HepG2 (cell line): ENCODE measurements at regions not wholly inside any gene's neighbourhood (a gene's known extent, or its start where the extent isn't known, plus 50 kb on each side); places are given as distances from the start of the nearest gene placed in this dataset.

Experiments
- ATAC-seq: fragments of 200-7000 bp; cut with Tn5 transposase; 3 replicates; pipeline ENCODE4 v1.9.1; 2020; ENCODE audit warnings: mild to moderate bottlenecking, moderate library complexity
- BruUV-seq: library from RNA; stranded (reverse); fragments of 400-500 nt; replicated peaks from 2 replicates; lab custom pipeline; 2021; lab: Mats Ljungman, UMichigan
- CTCF ChIA-PET: fragments of 300-600 bp; formaldehyde crosslinking; extraction: SDS; loops from one replicate; lab custom pipeline; 2021; ENCODE audit warnings: low total read pairs, inconsistent platforms, low intra/inter-chr PET ratio; lab: Yijun Ruan, JAX
- POLR2A ChIA-PET: fragments of 350-600 bp; sonication (Branson Sonifier 250); formaldehyde crosslinking; loops from one replicate; lab custom pipeline; 2020; ENCODE audit warnings: antibody characterized with exemption, inconsistent platforms; lab: Yijun Ruan, JAX
- DNase-seq: peaks from one replicate; pipeline ENCODE4 v3.0.0-alpha.2; 2015; ENCODE audit warnings: low spot score
- FAIRE-seq: peaks from 3 replicates; lab custom pipeline; 2011; peaks lifted over from hg19 to GRCh38; lab: Jason Lieb, UNC
- H2AFZ ChIP-seq: one replicate; pipeline ENCODE4 v1.6.1; 2011; ENCODE audit warnings: low read length, inconsistent platforms
- H3K27ac ChIP-seq: fragments of 300-600 bp; 3 replicates; pipeline ENCODE4 v1.8.0; 2011; ENCODE audit warnings: mixed run types, mild to moderate bottlenecking, mixed read lengths, low read length, inconsistent platforms; ENCODE audit not compliant: insufficient read depth; ENCODE audit errors: extremely low read length
- H3K27me3 ChIP-seq, 2 experiments: fragments of 200-600 bp in 1 of 2; 2 replicates in 1 of 2; 3 replicates in 1 of 2; pipeline versions ENCODE4 v1.6.0 to v1.8.0; 2011; ENCODE audit warnings: low read length in 2 of 2, mild to moderate bottlenecking in 2 of 2, moderate library complexity in 2 of 2, inconsistent platforms in 1 of 2; ENCODE audit not compliant: insufficient read depth in 2 of 2, control insufficient read depth in 1 of 2
- H3K36me3 ChIP-seq, 2 experiments: fragments of 200-600 bp in 1 of 2; replicated peaks in 1 of 2; 2 replicates in 1 of 2; 3 replicates in 1 of 2; pipeline versions ENCODE4 v1.5.1 to v1.8.0; 2011; ENCODE audit warnings: low read length in 2 of 2, inconsistent platforms in 1 of 2; ENCODE audit not compliant: insufficient read depth in 2 of 2, control insufficient read depth in 1 of 2
- H3K4me1 ChIP-seq: 2 replicates; pipeline ENCODE4 v1.5.1; 2012; ENCODE audit warnings: low read length, inconsistent platforms; ENCODE audit not compliant: insufficient read depth
- H3K4me2 ChIP-seq: 2 replicates; pipeline ENCODE4 v1.6.0; 2011; ENCODE audit warnings: low read depth, low read length, inconsistent platforms
- H3K4me3 ChIP-seq, 3 experiments: fragments of 200-600 bp in 1 of 3; sonication (generic), shearing (Covaris generic) in 1 of 3; replicated peaks in 1 of 3; 2 replicates each; pipeline ENCODE4 v1.5.1; 2011 to 2016; ENCODE audit warnings: low read length in 3 of 3, inconsistent platforms in 2 of 3, low read depth in 2 of 3, mild to moderate bottlenecking in 2 of 3, control low read depth in 1 of 3, mixed read lengths in 1 of 3; ENCODE audit not compliant: insufficient read depth in 1 of 3
- H3K79me2 ChIP-seq: one replicate; pipeline ENCODE4 v1.6.1; 2011; ENCODE audit warnings: low read length, inconsistent platforms; ENCODE audit not compliant: insufficient read depth
- H3K9ac ChIP-seq: 2 replicates; pipeline ENCODE4 v1.6.0; 2011; ENCODE audit warnings: mild to moderate bottlenecking, low read depth, low read length, inconsistent platforms; ENCODE audit not compliant: insufficient read depth
- H3K9me3 ChIP-seq: 2 replicates; pipeline ENCODE4 v1.5.1; 2012; ENCODE audit warnings: mild to moderate bottlenecking, low read length
- H4K20me1 ChIP-seq: 2 replicates; pipeline ENCODE4 v1.6.0; 2011; ENCODE audit warnings: inconsistent platforms, mild to moderate bottlenecking, low read length, moderate library complexity; ENCODE audit not compliant: insufficient read depth
- AFF4 ChIP-seq: sonication (generic); formaldehyde crosslinking; IDR thresholded peaks from 2 replicates; pipeline ENCODE4 v1.4.0; 2020; ENCODE audit warnings: missing genetic modification reagents
- CCAR2 ChIP-seq: fragments of 200-400 bp; formaldehyde crosslinking; optimal IDR thresholded peaks from 2 replicates; pipeline ENCODE3; 2018; ENCODE audit warnings: low read depth, mild to moderate bottlenecking, low read length, moderate library complexity
- GLI4 ChIP-seq: sonication (generic); formaldehyde crosslinking; IDR thresholded peaks from 2 replicates; pipeline ENCODE4 v1.5.1; 2020; ENCODE audit warnings: missing genetic modification reagents, mild to moderate bottlenecking, moderate library complexity, borderline replicate concordance
- GRHL1 ChIP-seq: sonication (generic); formaldehyde crosslinking; conservative IDR thresholded peaks from 2 replicates; pipeline ENCODE4 v1.8.0; 2022; ENCODE audit warnings: missing genetic modification reagents
- KMT2A ChIP-seq: sonication (generic); formaldehyde crosslinking; IDR thresholded peaks from 2 replicates; pipeline ENCODE4 v1.4.0; 2020; ENCODE audit warnings: missing genetic modification reagents
- PCBP2 ChIP-seq: fragments of 200-400 bp; formaldehyde crosslinking; optimal IDR thresholded peaks from 2 replicates; pipeline ENCODE3; 2018; ENCODE audit warnings: low read length, low read depth; ENCODE audit not compliant: poor library complexity, severe bottlenecking
- PRDM4 ChIP-seq: sonication (generic); formaldehyde crosslinking; IDR thresholded peaks from 2 replicates; pipeline ENCODE4 v1.9.0; 2021; ENCODE audit warnings: missing genetic modification reagents, borderline replicate concordance
- RFX5 ChIP-seq: IDR thresholded peaks from 2 replicates; pipeline ENCODE4 v1.6.1; 2011; ENCODE audit warnings: low read depth, low read length, improper control_type of control experiment
- RFXAP ChIP-seq: sonication (generic); formaldehyde crosslinking; IDR thresholded peaks from 2 replicates; pipeline ENCODE4 v1.4.0; 2020; ENCODE audit warnings: missing genetic modification reagents, borderline replicate concordance
- ZNF451 ChIP-seq: sonication (generic); formaldehyde crosslinking; IDR thresholded peaks from 2 replicates; pipeline ENCODE4 v1.5.0; 2020; ENCODE audit warnings: mild to moderate bottlenecking, missing genetic modification reagents
- ZNF577 ChIP-seq: sonication (generic); formaldehyde crosslinking; IDR thresholded peaks from 2 replicates; pipeline ENCODE4 v1.4.0; 2020; ENCODE audit warnings: mild to moderate bottlenecking, low read depth, missing genetic modification reagents, borderline replicate concordance
- ZNF605 ChIP-seq: sonication (generic); formaldehyde crosslinking; IDR thresholded peaks from 2 replicates; pipeline ENCODE4 v1.8.0; 2022; ENCODE audit warnings: mild to moderate bottlenecking, missing genetic modification reagents
- ZUFSP ChIP-seq: sonication (generic); formaldehyde crosslinking; IDR thresholded peaks from 2 replicates; pipeline ENCODE4 v1.9.0; 2021; ENCODE audit warnings: missing genetic modification reagents, mild to moderate bottlenecking, borderline replicate concordance
- WGBS: methylation state at CpG from one replicate; pipeline ENCODE4 v1.1.6; 2017; ENCODE audit warnings: low lambda C conversion rate; 5-methylcytosine and 5-hydroxymethylcytosine counted together
- in situ Hi-C: cut with HindIII; loops from 2 replicates; pipeline ENCODE4 v1.10.0; 2017; ENCODE audit warnings: low pct_unique_long_range_greater_than_20kb; ENCODE audit not compliant: extremely low pct_ligation_motif_present
- intact Hi-C: fragments of 100-400 bp; cut with micrococcal nuclease; formaldehyde crosslinking; loops from one replicate; pipeline ENCODE4 v1.10.0; 2022; ENCODE audit not compliant: unreplicated experiment

- no peak for TF ChIP-seq AFF4 (CRISPR knock-in tag)
- no peak for TF ChIP-seq RFXAP (CRISPR knock-in tag)
- no peak for TF ChIP-seq KMT2A
Measured at GRCh38 chr7:79620291-79620690, 166.8 kb upstream of the MAGI2 start (continued).

GRCh38 chr7:79619216-79619615, 165.7 kb upstream of the MAGI2 start:
- ChIA-PET CTCF (no interaction called here), POLR2A (no interaction called here)
- ATAC-seq = peak; percentile 32; the same call in 2 of the 3 replicates
- intact Hi-C loops (no loop called here), in situ Hi-C loops (no loop called here)
- WGBS = 5% methylated on average over 3 of the region's 3 CpGs
- Histone ChIP-seq H3K4me1 (no peaks in the 10 kb centered on the region), H2AFZ (no peak overlapping the region), H3K27me3 (no peaks in the 10 kb centered on the region), H4K20me1 (no peaks in the 10 kb centered on the region), H3K9me3 (no peaks in the 10 kb centered on the region), H3K4me2 (no peak overlapping the region), H3K4me3 (no peak overlapping the region), H3K9ac (no peak overlapping the region), H3K79me2 (no peaks in the 10 kb centered on the region), H3K36me3 (no peaks in the 10 kb centered on the region), H3K27ac (no peak overlapping the region)
- DNase-seq = no peak
- TF ChIP-seq GLI4 (CRISPR knock-in tag) (no peak), GRHL1 (CRISPR knock-in tag) (no peak), PRDM4 (CRISPR knock-in tag) (no peak), ZNF605 (CRISPR knock-in tag) (no peak), ZUFSP (CRISPR knock-in tag) (no peak), RFX5 (no peak), PCBP2 (no peak), ZNF577 (CRISPR knock-in tag) (no peak), CCAR2 (no peak), ZNF451 (CRISPR knock-in tag) (no peak)
- no TSS peak for BruUV-seq
- no peak for FAIRE-seq
